ENCODE measurements at regions not wholly inside any gene's neighbourhood (a gene's known extent, or its start where the extent isn't known, plus 50 kb on each side); places are given as distances from the start of the nearest gene placed in this dataset.
"Not testable (repeated sequence)": the region's sequence is repeated elsewhere in the genome, so short reads cannot be mapped to it uniquely, and the experiment has no call there.

- DNase-seq = no peak
These were observed 172.8 kb downstream of the MATN1 start for GRCh38 chr1:30550365-30551220.

DNA sequence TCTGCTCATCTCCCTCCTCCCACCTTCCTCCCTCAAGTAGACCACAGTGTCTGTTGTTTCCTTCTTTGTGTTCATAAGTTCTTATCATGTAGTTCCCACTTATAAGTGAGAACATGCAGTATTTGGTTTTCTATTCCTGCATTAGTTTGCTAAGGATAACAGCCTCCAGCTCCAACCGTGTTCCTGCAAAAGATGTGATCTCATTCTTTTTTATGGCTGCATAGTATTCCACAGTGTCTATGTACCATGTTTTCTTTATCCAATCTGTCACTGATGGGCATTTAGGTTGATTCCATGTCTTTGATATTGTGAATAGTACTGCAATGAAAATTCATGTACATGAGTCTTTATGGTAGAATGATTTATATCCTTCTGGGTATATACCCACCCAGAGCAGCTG lies 173.5 kb downstream of the MATN1 start:
- not testable (repeated sequence) for DNase-seq

DNA sequence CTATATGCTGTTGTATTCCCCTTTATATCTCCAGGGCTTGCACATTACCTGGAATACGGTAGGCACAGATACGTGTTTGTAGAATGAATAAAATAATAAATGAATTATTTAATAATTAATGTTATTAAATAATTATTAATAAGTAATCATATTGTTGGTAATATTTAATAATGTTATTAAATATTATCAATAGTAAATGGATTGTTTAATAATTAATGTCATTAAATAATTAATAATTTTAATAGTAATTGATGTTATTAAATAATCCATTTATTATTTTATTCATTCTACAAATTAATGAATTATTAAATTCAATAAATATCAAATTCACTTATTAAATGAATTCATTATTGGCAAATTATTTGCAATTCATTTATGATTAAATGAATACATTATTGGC lies 175.1 kb downstream of the MATN1 start:
- no peak for DNase-seq

- DNase-seq = not testable (repeated sequence)
These were observed 176.1 kb downstream of the MATN1 start for GRCh38 chr1:30547326-30547725.

GRCh38 chr1:30545365-30545764 lies 178.0 kb downstream of the MATN1 start:
- no peak for DNase-seq

- DNase-seq = no peak
These were observed 181.5 kb downstream of the MATN1 start for GRCh38 chr1:30541721-30542485.

GRCh38 chr1:30540611-30541192 lies 182.7 kb downstream of the MATN1 start:
- DNase-seq = no peak

DNA sequence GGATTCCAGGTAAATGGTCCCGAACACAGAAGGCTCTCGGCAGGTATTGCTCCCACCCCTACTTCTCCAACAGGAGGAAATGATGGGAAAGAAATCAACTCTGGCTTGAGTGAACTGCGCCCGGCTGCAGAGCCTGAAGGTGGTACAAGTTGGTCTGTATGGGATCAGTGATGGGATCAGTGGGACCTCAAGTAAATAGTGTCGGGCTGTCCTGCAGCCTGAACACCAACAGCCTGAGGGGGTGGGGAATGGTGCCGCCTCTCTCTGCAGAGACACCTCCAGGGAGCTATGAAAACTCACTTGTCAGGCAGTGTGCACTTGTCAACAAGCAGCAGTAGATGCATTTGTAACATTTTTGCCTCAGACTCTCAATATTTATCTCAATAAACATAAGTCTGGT lies 183.5 kb downstream of the MATN1 start:
- no peak for DNase-seq

- DNase-seq = no peak
These were observed 184.2 kb downstream of the MATN1 start for GRCh38 chr1:30538993-30539867.

DNA sequence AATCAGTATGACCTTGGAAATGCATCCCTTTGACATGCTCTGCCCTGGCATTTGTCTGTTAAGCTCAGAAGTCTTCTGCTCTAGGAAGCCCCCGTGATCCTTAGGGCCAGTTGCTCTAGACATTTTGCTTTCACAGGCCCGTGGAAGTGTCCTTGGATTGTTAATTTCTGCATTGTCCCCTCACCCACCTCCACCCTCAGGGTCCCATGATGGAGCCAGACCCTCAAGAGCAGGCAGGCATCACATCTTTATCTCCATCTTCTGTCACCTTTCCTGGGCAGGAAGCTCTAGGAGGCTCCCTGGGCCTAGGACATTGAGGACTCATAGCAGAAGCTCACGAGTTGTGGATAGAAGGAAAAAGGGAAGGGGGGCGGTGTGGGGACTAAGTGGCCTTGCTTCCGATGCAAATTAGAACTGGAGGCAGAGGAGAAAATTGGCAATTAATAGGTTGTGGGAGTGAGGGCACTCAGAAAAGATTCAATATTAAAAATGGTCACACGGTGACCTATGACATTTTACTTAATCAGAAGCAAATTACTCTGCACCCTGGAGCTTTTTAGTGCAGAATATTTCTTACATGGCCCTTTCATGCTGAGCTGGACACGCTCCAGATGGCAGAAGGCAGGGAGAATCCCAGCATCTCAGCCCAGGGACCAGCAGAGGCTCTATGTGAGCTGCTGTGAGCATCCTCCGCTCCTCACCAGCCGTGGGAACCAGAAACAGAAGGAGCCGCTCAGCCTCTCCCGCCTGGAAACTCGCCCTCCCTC lies 185.0 kb downstream of the MATN1 start:
- peak; percentile 47 for DNase-seq

DNA sequence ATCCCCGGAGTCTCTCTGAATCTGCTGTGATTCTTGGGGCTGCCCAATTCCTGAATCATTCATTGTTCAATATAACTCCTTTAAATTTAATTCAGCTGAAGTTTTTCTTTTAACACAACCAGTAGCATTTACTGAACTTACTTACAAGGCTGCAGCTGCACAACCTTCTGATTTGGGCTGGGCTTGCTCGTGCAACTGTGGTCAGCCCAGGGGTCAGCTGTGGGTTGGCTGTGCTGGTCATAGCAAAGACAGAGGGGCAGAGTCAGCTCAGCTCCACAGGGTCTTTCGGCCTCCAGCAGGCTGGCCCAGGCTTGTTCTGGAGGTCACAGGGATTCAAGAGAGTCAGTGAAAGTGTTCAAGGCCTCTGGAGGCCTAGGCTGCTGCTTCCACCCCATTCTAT lies 186.1 kb downstream of the MATN1 start:
- DNase-seq = peak; percentile 40

- DNase-seq = no peak
These were observed 186.9 kb downstream of the MATN1 start for GRCh38 chr1:30536530-30536929.

GRCh38 chr1:30535595-30536325 lies 187.6 kb downstream of the MATN1 start:
- peak; percentile 44 for DNase-seq

DNA sequence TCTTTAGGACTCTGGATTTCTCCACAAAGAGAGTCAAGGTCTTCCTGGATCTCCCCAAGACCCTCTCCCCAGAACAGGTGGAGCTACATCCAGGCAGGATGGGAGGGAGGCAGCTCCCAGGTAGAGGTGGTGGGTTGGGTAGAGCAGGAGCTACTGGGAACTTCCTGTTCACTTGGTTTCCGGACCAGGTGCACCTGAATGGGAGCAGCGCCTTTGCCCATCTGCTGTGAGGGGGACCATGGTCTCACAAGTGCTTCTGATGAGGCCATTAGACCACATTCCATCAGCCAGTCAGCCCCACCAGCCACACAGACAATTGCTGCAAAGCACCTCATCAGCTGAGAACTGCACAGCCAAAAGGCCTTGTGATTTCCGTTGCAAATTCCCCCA lies 188.8 kb downstream of the MATN1 start:
- DNase-seq = peak; percentile 24

GRCh38 chr1:30533796-30534550 lies 189.4 kb downstream of the MATN1 start:
- peak; percentile 30 for DNase-seq

- no peak for DNase-seq
These were observed 190.2 kb downstream of the MATN1 start for GRCh38 chr1:30533141-30533540.

DNA sequence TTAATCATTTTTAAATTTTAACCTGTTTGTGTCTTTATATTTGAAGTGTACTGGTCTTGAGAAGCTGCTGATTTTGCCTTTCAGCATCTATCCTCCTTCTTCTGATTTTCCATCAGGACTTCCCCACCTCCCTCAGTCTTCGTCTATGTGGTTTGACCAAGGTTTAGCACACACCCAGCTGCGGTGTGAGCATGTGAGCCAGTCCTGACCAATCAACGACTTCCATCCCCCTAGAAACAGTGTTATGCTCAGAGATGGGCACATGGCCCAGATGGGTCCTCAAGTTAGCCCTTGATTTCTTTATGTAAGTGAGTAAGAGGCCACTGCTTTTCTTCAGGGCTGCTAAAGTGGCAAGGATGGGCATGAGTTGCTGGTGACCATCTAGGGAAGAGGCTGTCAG lies 190.8 kb downstream of the MATN1 start:
- peak; percentile 19 for DNase-seq

DNA sequence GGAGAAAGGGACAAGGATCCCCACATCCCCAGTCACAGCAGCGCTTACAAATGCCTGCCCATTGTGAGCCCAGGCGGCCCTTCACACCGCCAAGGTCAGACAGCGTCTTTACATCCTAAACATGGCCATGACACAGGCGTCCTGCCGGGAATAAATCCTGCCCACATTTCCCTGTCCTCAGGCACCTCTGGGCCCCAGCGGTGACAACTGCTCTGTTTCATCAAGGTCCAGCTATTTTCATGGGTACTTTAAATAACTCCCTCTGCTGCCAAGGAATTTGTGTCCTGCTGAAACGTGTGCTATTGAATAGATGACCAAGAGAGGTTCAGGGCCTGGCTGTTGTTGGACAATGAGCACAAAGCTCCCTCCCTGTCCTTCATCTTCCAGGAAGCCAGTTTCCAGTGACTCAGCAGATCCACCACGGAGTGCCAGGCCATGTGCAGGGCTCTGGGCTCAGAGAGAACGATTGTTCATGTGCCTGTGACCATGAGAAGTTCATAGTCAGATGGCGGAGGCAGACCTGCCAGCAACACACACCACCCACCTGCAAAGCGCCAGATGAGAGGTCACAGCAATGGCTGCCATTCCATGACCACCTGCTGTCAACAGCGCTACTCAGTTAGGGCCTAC lies 195.8 kb downstream of the MATN1 start:
- DNase-seq = peak; percentile 24

DNA sequence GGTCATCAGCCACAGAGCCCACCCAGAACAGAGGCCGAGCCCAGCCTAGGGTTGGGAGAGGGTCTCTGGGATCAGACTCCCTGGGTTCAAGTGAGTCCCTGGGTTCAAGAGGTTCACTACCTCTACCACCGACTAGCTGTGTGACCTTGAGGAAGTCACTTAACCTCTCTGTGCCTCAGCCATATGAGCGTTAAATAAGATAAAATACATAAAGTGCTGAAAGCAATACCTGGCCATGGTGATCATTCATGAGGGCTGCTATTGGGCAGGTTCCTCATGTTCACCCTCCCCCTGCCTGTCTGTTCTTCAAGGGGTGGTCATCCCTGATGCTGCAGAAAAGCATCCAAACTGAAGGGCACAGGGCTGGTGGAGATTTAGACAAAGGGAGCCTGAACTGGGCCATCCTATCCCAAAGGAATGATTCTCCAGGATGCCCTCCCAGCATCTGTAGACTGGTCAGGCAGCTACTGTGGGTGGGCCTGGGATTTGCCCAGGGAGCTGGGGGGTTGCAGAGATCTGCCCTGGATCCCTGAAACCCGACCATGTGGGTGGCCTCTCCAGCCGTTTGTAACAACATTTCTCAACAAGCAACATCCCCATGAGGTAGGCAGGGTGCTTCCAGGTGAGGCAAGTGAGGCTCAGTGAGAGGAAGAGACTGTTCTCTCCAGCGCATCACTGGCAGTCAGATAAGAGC lies 196.6 kb downstream of the MATN1 start:
- peak; percentile 35 for DNase-seq

Data from activated CD8-positive, alpha-beta memory T cell treated with anti-CD3 and anti-CD28 coated beads for 24 hours (primary cell).